ENCODE measurements at regions not wholly inside any gene's neighbourhood (a gene's known extent, or its start where the extent isn't known, plus 50 kb on each side); places are given as distances from the start of the nearest gene placed in this dataset.

- WGBS (ENCODE audit: low lambda C conversion rate) = 60% methylated on average over 3 of the region's 3 CpGs
Observed at GRCh38 chr5:104247260-104247659, 684.7 kb upstream of the NUDT12 start.

DNA sequence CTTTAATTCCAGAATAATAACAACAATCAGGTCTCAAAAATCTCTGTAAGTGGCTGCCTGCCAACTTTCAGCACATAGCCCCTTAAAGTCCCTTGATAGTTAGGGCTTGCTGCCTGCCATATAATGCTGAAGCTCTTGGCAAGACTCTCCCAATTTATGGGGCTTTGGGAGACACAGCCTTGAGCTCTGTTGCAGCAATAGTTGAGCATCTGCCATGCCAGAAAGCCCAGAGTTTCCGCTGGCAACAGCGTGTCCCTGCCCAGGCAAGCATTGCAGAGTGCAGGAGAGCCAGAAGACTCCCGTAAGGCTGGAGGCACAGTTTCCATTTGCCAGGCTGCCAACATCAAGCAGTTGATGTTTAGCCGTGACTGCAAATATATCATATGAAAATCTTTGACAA, 678.5 kb upstream of the NUDT12 start:
- Histone ChIP-seq H3K9me2 (no peaks in the 10 kb centered on the region), H3K36me3 (replicated peaks in 1 of 2; ENCODE audit: control insufficient read depth in 1 of 2, insufficient read depth in 2 of 2, low read length in 1 of 2) (peaks cover 0 to 3% of the 10 kb centered on the region in 2 experiments), H4K20me1 (ENCODE audit: insufficient read depth) (no peaks in the 10 kb centered on the region), H2AFZ (ENCODE audit: low read depth) (no peak overlapping the region), H3K4me2 (peak overlapping the region; percentile 10; the same call in 1 of the 2 replicates), H3F3A (replicated peaks; ENCODE audit: insufficient read depth) (peaks cover 5% of the 10 kb centered on the region), H3K4me1 (ENCODE audit: control insufficient read depth in 1 of 2, insufficient read depth in 2 of 2, low read depth in 1 of 2, low read length in 1 of 2) (peaks cover 0 to 8% of the 10 kb centered on the region in 2 experiments; a peak in 2 of 4 replicates), H3K9me3 (no peaks in the 10 kb centered on the region), H3K27me3 (ENCODE audit: insufficient read depth) (no peaks in the 10 kb centered on the region), H3K79me2 (ENCODE audit: insufficient read depth) (no peaks in the 10 kb centered on the region), H3K27ac (ENCODE audit: low read depth in 2 of 2, low read length in 1 of 2) (peak overlapping the region; percentile 27 to 55; a peak in 3 of 4 replicates), H3K9ac (no peak overlapping the region), H3K4me3 (ENCODE audit: low read depth in 2 of 2, low read length in 1 of 2) (no peak overlapping the region)
- no peak for TF ChIP-seq RAD21 (IDR thresholded peaks at IDR 0.05; ENCODE audit: low read length)
- TF ChIP-seq YY1 (IDR thresholded peaks at IDR 0.05; ENCODE audit: low read depth) = no peak
- no peak for TF ChIP-seq ELF1 (IDR thresholded peaks at IDR 0.05)
- no peak for TF ChIP-seq CTCF (IDR thresholded peaks at IDR 0.05)
- no peak for TF ChIP-seq POLR2AphosphoS5 (IDR thresholded peaks at IDR 0.05; ENCODE audit: low read depth, low read length)
- no peak for TF ChIP-seq FOXJ3 (CRISPR knock-in tag; IDR thresholded peaks at IDR 0.05)
- TF ChIP-seq RCOR1 (IDR thresholded peaks at IDR 0.05; ENCODE audit: low read length) = no peak
- no peak for TF ChIP-seq MEF2A (IDR thresholded peaks at IDR 0.05; ENCODE audit: borderline replicate concordance, low read depth)
- 86% methylated on average over 4 of the region's 4 CpGs for WGBS (ENCODE audit: low lambda C conversion rate)
- ChIA-PET CTCF (no interaction called here), POLR2A (no interaction called here)
- no peak for DNase-seq

More at GRCh38 chr5:104247260-104247659, 684.7 kb upstream of the NUDT12 start:
- Histone ChIP-seq H3F3A (replicated peaks; ENCODE audit: insufficient read depth) (no peaks in the 10 kb centered on the region), H3K27me3 (ENCODE audit: insufficient read depth) (no peaks in the 10 kb centered on the region), H3K4me1 (ENCODE audit: control insufficient read depth in 1 of 2, insufficient read depth in 2 of 2, low read depth in 1 of 2, low read length in 1 of 2) (peaks cover 0 to 3% of the 10 kb centered on the region in 2 experiments; a peak in 1 of 4 replicates), H3K36me3 (replicated peaks in 1 of 2; ENCODE audit: control insufficient read depth in 1 of 2, insufficient read depth in 2 of 2, low read length in 1 of 2) (no peaks in the 10 kb centered on the region), H3K9ac (no peak overlapping the region), H3K9me2 (no peaks in the 10 kb centered on the region), H3K9me3 (no peaks in the 10 kb centered on the region), H2AFZ (ENCODE audit: low read depth) (no peak overlapping the region), H3K27ac (ENCODE audit: low read depth in 2 of 2, low read length in 1 of 2) (no peak overlapping the region), H3K4me2 (no peak overlapping the region), H4K20me1 (ENCODE audit: insufficient read depth) (no peaks in the 10 kb centered on the region), H3K79me2 (ENCODE audit: insufficient read depth) (no peaks in the 10 kb centered on the region), H3K4me3 (ENCODE audit: low read depth in 2 of 2, low read length in 1 of 2) (no peak overlapping the region)
- DNase-seq = no peak
- no peak for TF ChIP-seq GATA2 (CRISPR knock-in tag; IDR thresholded peaks at IDR 0.05)
- TF ChIP-seq ELF1 (IDR thresholded peaks at IDR 0.05) = no peak
- no peak for TF ChIP-seq TAF1 (IDR thresholded peaks at IDR 0.05; ENCODE audit: borderline replicate concordance, low read depth, low read length)
- no peak for TF ChIP-seq NRF1 (IDR thresholded peaks at IDR 0.05; ENCODE audit: low read depth, low read length)
- TF ChIP-seq YY1 (IDR thresholded peaks at IDR 0.05; ENCODE audit: low read depth) = no peak
- TF ChIP-seq NFIC (IDR thresholded peaks at IDR 0.05; ENCODE audit: borderline replicate concordance) = no peak
- CTCF ChIA-PET = no interaction called here
- POLR2A ChIA-PET = no interaction called here

GRCh38 chr5:104237586-104237985, 675.0 kb upstream of the NUDT12 start:
- no peak for DNase-seq
- H3K4me2 ChIP-seq = no peak overlapping the region
- no peaks in the 10 kb centered on the region for H3K27me3 ChIP-seq (ENCODE audit: insufficient read depth)
- no peak overlapping the region for H3K4me3 ChIP-seq (ENCODE audit: low read depth in 2 of 2, low read length in 1 of 2)
- ChIA-PET CTCF (no interaction called here), POLR2A (no interaction called here)
- H4K20me1 ChIP-seq (ENCODE audit: insufficient read depth) = no peaks in the 10 kb centered on the region
- no peaks in the 10 kb centered on the region for H3K79me2 ChIP-seq (ENCODE audit: insufficient read depth)
- peak overlapping the region in 1 of 2 experiments; percentile 81; a peak in 3 of 4 replicates for H3K27ac ChIP-seq (ENCODE audit: low read depth in 2 of 2, low read length in 1 of 2)
- no peak overlapping the region for H2AFZ ChIP-seq (ENCODE audit: low read depth)
- H3K9me3 ChIP-seq = no peaks in the 10 kb centered on the region
- 29% methylated on average over 5 of the region's 5 CpGs for WGBS (ENCODE audit: low lambda C conversion rate)
- H3K9me2 ChIP-seq = no peaks in the 10 kb centered on the region
- no peak overlapping the region for H3K9ac ChIP-seq
- peaks cover 0 to 3% of the 10 kb centered on the region in 2 experiments for H3K36me3 ChIP-seq (replicated peaks in 1 of 2; ENCODE audit: control insufficient read depth in 1 of 2, insufficient read depth in 2 of 2, low read length in 1 of 2)
- TF ChIP-seq NFIC (IDR thresholded peaks at IDR 0.05; ENCODE audit: borderline replicate concordance) = 0 out of 2 replicates have a peak, but pooled peaks have one; percentile 17
- peak; percentile 21; the same call in 1 of the 2 replicates for TF ChIP-seq RXRA (IDR thresholded peaks at IDR 0.05; ENCODE audit: borderline replicate concordance, low read depth)
- no peak for TF ChIP-seq GATA2 (CRISPR knock-in tag; IDR thresholded peaks at IDR 0.05)
- 0 out of 2 replicates have a peak, but pooled peaks have one; percentile 44 for TF ChIP-seq FOXM1 (IDR thresholded peaks at IDR 0.05; ENCODE audit: low read depth)
- peak; percentile 37; the same call in 1 of the 2 replicates for TF ChIP-seq JUND (IDR thresholded peaks at IDR 0.05)
- TF ChIP-seq MXI1 (IDR thresholded peaks at IDR 0.05; ENCODE audit: low read depth, low read length) = no peak
- peak; percentile 41; the same call in 1 of the 2 replicates for TF ChIP-seq POLR2AphosphoS5 (IDR thresholded peaks at IDR 0.05; ENCODE audit: low read depth, low read length)
- peak; percentile 88 for TF ChIP-seq TCF12 (IDR thresholded peaks at IDR 0.05)
- peak; percentile 58; the same call in 1 of the 2 replicates for TF ChIP-seq TEAD4 (IDR thresholded peaks at IDR 0.05; ENCODE audit: borderline replicate concordance, insufficient read depth)
- TF ChIP-seq, protein P1, sequence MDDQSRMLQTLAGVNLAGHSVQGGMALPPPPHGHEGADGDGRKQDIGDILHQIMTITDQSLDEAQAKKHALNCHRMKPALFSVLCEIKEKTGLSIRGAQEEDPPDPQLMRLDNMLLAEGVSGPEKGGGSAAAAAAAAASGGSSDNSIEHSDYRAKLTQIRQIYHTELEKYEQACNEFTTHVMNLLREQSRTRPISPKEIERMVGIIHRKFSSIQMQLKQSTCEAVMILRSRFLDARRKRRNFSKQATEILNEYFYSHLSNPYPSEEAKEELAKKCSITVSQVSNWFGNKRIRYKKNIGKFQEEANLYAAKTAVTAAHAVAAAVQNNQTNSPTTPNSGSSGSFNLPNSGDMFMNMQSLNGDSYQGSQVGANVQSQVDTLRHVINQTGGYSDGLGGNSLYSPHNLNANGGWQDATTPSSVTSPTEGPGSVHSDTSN (IDR thresholded peaks at IDR 0.05) = peak; percentile 75
- peak; percentile 8; the same call in 1 of the 2 replicates for TF ChIP-seq FOSL2 (IDR thresholded peaks at IDR 0.05; ENCODE audit: borderline replicate concordance, low read depth)
- no peak for TF ChIP-seq RCOR1 (IDR thresholded peaks at IDR 0.05; ENCODE audit: low read length)
- TF ChIP-seq EP300 (IDR thresholded peaks at IDR 0.05; ENCODE audit: borderline replicate concordance in 1 of 2, low read depth in 1 of 2, low read length in 1 of 2) = peak in 1 of 2 experiments; percentile 74; a peak in 2 of 4 replicates
- H3F3A ChIP-seq (replicated peaks; ENCODE audit: insufficient read depth) = peaks cover 5% of the 10 kb centered on the region
- H3K4me1 ChIP-seq (ENCODE audit: control insufficient read depth in 1 of 2, insufficient read depth in 2 of 2, low read depth in 1 of 2, low read length in 1 of 2) = peaks cover 0 to 5% of the 10 kb centered on the region in 2 experiments; a peak in 2 of 4 replicates
